ENCODE measurements at regions not wholly inside any gene's neighbourhood (a gene's known extent, or its start where the extent isn't known, plus 50 kb on each side); places are given as distances from the start of the nearest gene placed in this dataset.
A peak's percentile ranks its signal among the peaks of the same experiment; 100 is the strongest.

DNA sequence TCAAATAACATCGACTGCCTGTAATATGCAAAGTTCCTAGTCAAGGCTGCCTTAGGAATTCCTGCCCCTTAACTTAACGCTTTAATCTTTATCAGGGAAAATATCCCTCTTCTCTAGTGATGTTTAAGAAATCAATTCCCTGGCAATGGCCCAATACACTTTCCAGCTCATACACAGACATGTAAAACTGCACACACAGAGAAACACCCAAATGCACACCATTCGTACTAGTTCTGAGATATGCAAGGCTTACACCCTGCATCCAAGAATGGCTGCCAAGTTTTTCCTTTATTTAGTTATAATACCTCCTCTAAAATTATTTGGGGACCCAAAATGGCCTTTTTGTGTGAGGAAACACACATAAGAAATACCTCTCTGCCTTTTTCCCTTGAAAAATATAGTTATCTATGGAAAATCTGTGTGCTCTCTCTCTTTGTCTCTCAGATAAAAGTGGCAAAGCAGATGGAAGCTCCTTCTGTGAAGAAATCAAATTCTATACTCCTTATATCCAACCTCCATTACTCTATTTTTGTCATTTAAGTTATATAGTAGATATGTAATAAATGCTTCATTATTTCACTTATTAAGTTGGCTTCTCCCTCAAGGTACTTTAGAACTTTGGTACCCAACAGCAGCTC lies 120.0 kb upstream of the MDM1 start:
- DNase-seq, result no peak

DNA sequence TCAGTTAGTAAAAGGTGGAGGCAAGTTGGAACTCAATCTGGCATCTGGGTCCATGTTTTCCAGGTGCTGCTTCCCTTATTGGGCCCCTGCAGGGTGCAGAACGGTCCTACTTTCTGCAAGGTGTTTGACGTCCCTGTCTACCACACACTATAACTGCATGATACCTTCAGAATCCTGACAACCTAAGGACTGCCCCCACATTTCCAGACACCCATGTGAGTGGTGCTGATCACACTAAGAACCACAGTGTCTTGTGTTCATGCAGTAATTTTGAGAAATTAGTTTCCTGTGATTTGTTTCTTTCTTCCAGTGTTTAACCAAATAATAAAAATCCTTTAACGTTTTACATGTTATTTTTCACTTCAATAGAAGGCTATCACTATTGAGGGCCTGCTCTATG lies 121.1 kb upstream of the MDM1 start:
- DNase-seq, result no peak

- no peak for DNase-seq
These were observed 121.7 kb upstream of the MDM1 start for GRCh38 chr12:68453876-68454275.

GRCh38 chr12:68454892-68455291 lies 122.7 kb upstream of the MDM1 start:
- DNase-seq, result peak in 1 of 2 donors; percentile 36

DNA sequence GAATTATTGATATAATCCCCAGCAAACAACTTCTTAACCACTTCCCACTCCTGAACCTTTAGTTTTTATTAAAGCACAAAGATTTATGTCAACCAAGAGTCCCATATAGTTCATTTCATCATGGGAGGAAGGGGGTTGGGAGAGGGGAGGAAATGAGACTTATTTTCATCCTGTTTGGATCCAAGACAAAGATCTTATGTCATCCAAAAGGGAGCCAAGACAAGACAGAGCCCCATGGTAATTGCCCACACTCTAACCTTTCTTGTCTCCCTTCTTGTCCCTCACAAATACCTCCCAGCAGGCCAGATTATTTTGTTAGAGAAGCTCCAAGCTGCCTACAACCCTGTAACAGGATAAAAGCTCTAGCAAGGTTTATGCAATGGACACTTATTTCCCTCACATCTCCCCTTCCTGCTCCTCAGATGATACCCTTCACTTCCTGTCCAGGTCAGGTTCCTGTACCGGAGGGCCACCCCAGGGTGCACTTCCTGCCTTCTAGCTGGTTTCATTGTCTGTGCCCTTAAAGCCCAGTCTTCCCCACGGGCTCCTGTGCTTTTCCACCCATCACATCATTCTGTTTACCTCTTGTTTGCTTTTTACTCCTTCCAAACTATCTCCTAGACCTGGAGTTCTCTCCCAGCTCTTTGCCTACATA lies 123.7 kb upstream of the MDM1 start:
- no peak for DNase-seq

DNA sequence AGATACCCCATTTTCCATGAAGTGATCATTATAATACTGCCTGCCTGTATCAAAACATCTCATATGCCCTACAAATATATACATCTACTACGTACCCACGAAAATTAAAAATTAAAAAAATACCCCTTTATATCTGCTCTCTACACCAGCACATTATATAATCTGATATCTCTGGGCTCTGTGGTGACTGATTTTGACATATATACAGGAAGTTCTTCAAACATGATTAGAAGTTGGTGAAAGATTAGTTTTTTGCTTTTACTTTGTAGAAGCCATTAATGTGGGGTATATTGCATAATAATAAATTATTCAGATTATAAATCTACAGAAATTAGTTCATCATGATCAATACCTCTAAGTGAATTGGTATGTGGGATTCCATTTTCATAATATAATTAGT lies 126.7 kb upstream of the MDM1 start:
- no peak for DNase-seq

GRCh38 chr12:68460236-68460635 lies 128.1 kb upstream of the MDM1 start:
- DNase-seq, result no peak

DNA sequence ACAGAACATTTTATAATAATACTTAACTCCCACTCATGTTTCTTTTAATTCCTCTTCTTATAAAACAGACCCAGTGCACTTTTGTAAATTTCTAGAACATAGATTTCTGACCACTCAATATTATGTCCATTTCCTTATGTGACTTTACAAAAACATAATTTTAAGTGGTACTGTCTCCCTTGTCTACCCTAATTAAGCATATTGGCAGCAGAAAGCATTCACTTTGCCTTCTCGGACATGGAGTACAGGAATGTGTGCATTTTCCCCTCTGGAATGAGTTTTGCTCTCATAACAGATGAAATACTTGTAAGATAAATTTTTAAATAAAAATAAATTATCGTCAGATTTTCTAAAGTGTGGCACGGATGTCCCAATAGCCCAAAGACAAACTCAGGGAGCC lies 129.5 kb upstream of the MDM1 start:
- no peak for DNase-seq

DNA sequence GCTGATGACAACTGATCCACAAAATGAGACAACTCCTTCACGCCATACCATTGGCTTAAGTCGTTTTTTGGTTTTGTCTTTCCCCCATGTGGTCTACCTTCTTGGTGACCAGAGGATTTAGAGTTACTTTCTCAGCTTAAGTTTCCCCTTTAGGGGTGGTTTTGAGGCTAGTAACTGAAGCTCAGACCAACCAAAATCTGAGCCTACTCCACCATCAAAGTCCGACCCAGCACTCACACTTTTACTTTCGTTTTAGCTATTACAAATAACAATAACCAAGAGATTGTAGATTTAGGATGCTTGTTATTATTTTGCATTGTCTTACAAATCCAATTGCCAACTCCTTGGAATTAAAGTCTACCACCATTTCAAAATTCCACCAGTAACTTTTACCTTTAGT lies 130.6 kb upstream of the MDM1 start:
- DNase-seq, result no peak

DNA sequence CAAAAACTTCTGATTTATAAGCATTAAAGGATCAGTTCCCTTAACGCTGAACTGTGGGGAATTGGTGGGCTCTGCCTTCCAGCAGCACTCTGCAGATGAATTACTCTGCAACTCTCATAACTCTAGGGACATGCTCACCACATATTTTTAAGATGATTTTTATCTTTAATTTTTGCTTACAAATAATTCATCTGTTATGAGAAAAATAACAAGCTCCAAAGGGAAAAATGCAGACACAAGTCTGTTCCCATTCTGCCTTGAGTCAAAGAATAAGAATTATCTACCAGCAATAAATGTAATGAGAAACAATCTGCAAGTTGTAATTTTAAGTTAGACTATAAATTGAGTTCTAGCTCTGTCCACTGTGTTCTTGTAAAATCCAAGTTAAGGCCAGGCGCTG lies 133.1 kb upstream of the MDM1 start:
- DNase-seq, result no peak

GRCh38 chr12:68467514-68467913 lies 135.4 kb upstream of the MDM1 start:
- no peak for DNase-seq

- DNase-seq, result no peak
These were observed 135.9 kb upstream of the MDM1 start for GRCh38 chr12:68468036-68468435.

DNA sequence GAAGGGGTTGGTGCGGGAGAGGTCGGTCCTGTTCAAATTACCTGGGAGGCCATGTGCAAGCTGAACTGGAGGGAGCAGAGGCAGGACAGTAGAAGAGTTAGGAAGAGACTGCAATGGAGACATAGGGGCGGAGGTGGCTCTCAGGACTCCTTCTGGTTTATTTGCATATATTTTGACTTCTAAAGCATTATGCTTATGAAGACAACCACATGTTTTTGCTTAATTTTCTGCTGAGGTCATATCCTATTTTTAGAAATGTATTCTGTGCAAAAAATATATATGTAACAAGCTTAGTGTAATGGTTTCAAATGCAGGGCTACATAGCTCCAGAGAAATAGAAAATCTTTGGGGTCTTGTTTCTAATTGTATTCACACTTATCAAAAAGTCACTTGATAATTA lies 137.0 kb upstream of the MDM1 start:
- no peak for DNase-seq

- no peak for DNase-seq
These were observed 138.6 kb upstream of the MDM1 start for GRCh38 chr12:68470664-68471328.

DNA sequence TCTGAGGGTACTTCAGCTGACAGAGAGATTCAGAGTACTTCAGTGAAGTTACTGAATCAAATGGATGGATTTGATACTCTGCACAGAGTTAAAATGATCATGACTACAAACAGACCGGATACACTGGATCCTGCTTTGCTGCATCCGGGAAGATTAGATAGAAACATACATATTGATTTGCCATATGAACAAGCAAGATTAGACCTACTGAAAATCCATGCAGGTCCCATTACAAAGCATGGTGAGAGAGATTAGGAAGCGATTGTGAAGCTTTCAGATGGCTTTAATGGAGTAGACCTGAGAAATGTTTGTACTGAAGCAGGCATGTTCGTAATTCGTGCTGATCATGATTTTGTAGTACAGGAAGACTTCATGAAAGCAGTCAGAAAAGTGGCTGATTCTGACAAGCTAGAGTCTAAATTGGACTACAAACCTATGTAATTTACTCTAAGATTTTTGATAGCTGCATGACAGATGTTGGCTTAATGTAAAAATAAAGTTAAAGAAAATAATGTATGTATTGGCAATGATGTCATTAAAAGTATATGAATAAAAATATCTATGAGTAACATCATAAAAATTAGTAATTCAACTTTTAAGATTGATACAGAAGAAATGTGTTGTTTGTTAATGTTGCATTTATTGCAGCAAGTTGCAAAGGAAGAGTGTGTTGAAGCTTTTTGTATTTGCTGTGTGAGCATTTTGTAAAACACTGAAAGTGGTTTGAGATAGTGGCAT lies 136.1 kb upstream of the RAP1B start:
- DNase-seq, result no peak

DNA sequence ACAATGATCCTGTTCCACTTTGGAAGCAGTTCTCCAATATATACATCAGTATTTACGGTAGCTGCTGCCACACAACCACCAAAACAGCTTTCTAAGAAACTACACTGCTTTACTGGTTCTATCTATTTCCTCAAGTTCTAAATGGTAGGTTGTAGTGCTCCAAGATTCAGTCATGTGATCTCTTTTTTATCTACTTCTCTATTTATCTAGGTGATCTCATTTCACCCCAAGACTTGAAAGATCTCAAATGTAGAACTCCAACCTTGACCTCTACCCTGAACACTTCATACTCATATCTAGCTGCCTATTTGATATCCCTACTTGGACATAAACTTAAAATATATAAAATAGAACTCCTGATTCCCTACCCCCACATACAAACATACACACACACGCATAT lies 133.9 kb upstream of the RAP1B start:
- peak in 1 of 2 donors; percentile 58 for DNase-seq

GRCh38 chr12:68477261-68477772 lies 133.4 kb upstream of the RAP1B start:
- no peak for DNase-seq

DNA sequence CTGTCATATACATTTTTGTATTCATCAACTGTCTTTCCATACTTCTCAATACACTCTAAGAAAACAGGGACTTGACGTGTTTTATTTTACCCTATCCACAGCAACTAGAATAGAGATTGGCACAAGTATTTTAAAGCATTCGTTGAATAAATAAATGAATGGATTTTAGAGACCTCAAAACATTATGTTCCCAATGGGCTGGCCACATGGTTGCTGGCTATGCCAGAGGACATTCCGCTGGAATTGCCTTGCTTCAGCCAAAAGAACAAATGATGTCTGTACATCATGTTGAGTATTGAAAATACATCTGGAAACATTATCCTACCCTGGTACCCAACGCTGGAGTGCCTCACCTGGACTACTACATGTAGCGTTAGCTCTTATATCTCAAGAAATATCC lies 132.8 kb upstream of the RAP1B start:
- DNase-seq, result no peak

GRCh38 chr12:68478516-68479260 lies 132.0 kb upstream of the RAP1B start:
- no peak for DNase-seq

DNA sequence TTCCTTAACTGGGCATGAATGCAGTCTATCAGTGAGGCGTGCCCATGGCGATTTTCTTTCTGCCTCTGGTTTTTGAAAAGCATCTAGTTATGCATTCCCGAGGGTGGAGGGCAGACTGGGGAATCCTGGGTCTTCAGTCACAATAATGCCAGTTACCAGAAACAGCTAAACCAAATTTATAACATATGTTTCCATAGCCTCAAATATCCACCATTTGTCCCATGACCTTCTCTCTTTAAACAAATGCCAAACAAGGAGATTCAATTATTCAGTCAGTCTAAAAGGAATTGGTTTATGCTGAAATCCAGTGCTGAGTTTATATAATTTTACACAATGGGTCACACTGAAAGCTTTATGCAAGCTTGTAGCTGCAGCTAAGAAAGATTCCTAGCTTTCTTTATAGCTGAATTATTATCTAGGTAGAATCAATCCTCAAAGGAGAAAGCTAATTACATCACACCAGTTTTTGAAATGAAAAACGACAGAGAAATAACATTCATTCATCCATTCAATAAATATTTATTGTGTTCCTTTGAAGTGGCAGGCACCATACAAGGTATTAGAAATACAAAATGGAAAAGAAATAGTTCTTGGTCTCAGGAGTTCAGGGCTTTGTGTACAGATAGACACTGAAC lies 131.3 kb upstream of the RAP1B start:
- DNase-seq, result no peak

DNA sequence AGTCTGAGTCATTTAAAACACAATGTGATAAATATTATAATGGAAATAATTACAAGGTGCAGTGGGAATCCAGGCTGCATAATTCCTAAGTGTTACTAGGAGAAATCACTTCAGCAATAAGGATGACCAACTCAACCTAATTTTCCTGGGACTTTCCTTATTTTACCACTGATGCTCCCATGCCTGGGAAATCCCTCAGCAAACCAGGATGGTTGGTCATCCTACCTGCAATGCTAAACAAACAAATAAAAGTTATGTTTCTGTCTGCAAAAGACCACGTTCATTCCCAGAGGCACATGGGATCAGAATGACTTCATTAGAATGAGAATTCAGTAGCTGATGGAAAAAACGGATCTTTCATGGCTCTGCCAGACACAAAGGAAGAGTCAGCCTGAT lies 130.8 kb upstream of the RAP1B start:
- DNase-seq, result peak in 1 of 2 donors; percentile 50

GRCh38 chr12:68480526-68480925 lies 130.2 kb upstream of the RAP1B start:
- no peak for DNase-seq
